H9 (cell line): ENCODE measurements at regions not wholly inside any gene's neighbourhood (a gene's known extent, or its start where the extent isn't known, plus 50 kb on each side); places are given as distances from the start of the nearest gene placed in this dataset.

Experiments
- DNase-seq: peaks from one replicate; pipeline ENCODE4 v3.0.0-alpha.2; 2017
- H2AFZ ChIP-seq: one replicate; pipeline ENCODE4 v1.6.1; 2013; ENCODE audit warnings: mild to moderate bottlenecking, low read length, control low read depth, moderate library complexity
- H2AK5ac ChIP-seq: 2 replicates; pipeline ENCODE4 v1.6.1; 2013; ENCODE audit warnings: low read length, control low read depth, mixed read lengths; ENCODE audit not compliant: insufficient read length
- H2BK120ac ChIP-seq: one replicate; pipeline ENCODE4 v1.6.1; 2013; ENCODE audit warnings: low read depth, mild to moderate bottlenecking, low read length, control low read depth, inconsistent platforms; ENCODE audit not compliant: poor library complexity, severe bottlenecking
- H2BK12ac ChIP-seq: 2 replicates; pipeline ENCODE4 v1.6.1; 2013; ENCODE audit warnings: low read length, control low read depth, mixed read lengths, low read depth; ENCODE audit not compliant: insufficient read length
- H2BK15ac ChIP-seq: 2 replicates; pipeline ENCODE4 v1.6.1; 2013; ENCODE audit warnings: low read depth, low read length, control low read depth
- H2BK20ac ChIP-seq: one replicate; pipeline ENCODE4 v1.6.1; 2013; ENCODE audit warnings: low read depth, mild to moderate bottlenecking, low read length, control low read depth, inconsistent platforms; ENCODE audit not compliant: poor library complexity, severe bottlenecking
- H2BK5ac ChIP-seq: 2 replicates; pipeline ENCODE4 v1.6.1; 2013; ENCODE audit warnings: low read length, control low read depth, mixed read lengths; ENCODE audit not compliant: insufficient read length
- H3K14ac ChIP-seq: 2 replicates; pipeline ENCODE4 v1.6.1; 2013; ENCODE audit warnings: low read length, control low read depth; ENCODE audit not compliant: insufficient read depth
- H3K18ac ChIP-seq: 2 replicates; pipeline ENCODE4 v1.6.1; 2013; ENCODE audit warnings: low read depth, mild to moderate bottlenecking, mixed read lengths, low read length, control low read depth; ENCODE audit not compliant: insufficient read length
- H3K23ac ChIP-seq: 2 replicates; pipeline ENCODE4 v1.6.1; 2013; ENCODE audit warnings: low read length, control low read depth, mixed read lengths, low read depth; ENCODE audit not compliant: insufficient read length
- H3K23me2 ChIP-seq: 2 replicates; pipeline ENCODE4 v1.6.1; 2013; ENCODE audit warnings: low read depth, mild to moderate bottlenecking, mixed read lengths, low read length, control low read depth; ENCODE audit not compliant: insufficient read length, poor library complexity, severe bottlenecking
- H3K27ac ChIP-seq: 2 replicates; pipeline ENCODE4 v1.5.1; 2013; ENCODE audit warnings: low read length, control low read depth, mixed read lengths, low read depth; ENCODE audit not compliant: insufficient read length
- H3K27me3 ChIP-seq: 2 replicates; pipeline ENCODE4 v1.6.1; 2013; ENCODE audit warnings: low read length, control low read depth, inconsistent platforms; ENCODE audit not compliant: insufficient read depth
- H3K4ac ChIP-seq: 2 replicates; pipeline ENCODE4 v1.6.1; 2013; ENCODE audit warnings: low read depth, mild to moderate bottlenecking, control low read depth, inconsistent platforms, low read length, moderate library complexity
- H3K4me1 ChIP-seq: 2 replicates; pipeline ENCODE4 v1.6.1; 2013; ENCODE audit warnings: low read length, control low read depth, inconsistent platforms; ENCODE audit not compliant: insufficient read depth
- H3K4me2 ChIP-seq: 2 replicates; pipeline ENCODE4 v1.6.1; 2013; ENCODE audit warnings: low read length, control low read depth, mixed read lengths; ENCODE audit not compliant: insufficient read length, insufficient read depth
- H3K56ac ChIP-seq: 2 replicates; pipeline ENCODE4 v1.6.1; 2013; ENCODE audit warnings: low read depth, mild to moderate bottlenecking, mixed read lengths, low read length, control low read depth; ENCODE audit not compliant: insufficient read length
- H3K79me1 ChIP-seq: 2 replicates; pipeline ENCODE4 v1.6.1; 2013; ENCODE audit warnings: low read depth, mild to moderate bottlenecking, moderate library complexity, low read length, control low read depth, inconsistent platforms; ENCODE audit not compliant: insufficient read depth, poor library complexity, severe bottlenecking
- H3K79me2 ChIP-seq: 2 replicates; pipeline ENCODE4 v1.6.1; 2013; ENCODE audit warnings: low read length, control low read depth, inconsistent platforms; ENCODE audit not compliant: insufficient read depth
- H3K9ac ChIP-seq: 2 replicates; pipeline ENCODE4 v1.6.1; 2013; ENCODE audit warnings: low read length, control low read depth, mixed read lengths; ENCODE audit not compliant: insufficient read length; ENCODE audit errors: extremely low read depth
- H3K9me3 ChIP-seq: one replicate; pipeline ENCODE4 v1.6.1; 2013; ENCODE audit warnings: low read depth, low read length, inconsistent platforms; ENCODE audit not compliant: control insufficient read depth
- H3T11ph ChIP-seq: one replicate; pipeline ENCODE4 v1.6.1; 2013; ENCODE audit warnings: mild to moderate bottlenecking, low read length, control low read depth, inconsistent platforms
- H4K20me1 ChIP-seq: one replicate; pipeline ENCODE4 v1.6.1; 2013; ENCODE audit not compliant: control insufficient read depth, insufficient read length, insufficient read depth
- H4K5ac ChIP-seq: 2 replicates; pipeline ENCODE4 v1.6.1; 2013; ENCODE audit warnings: low read depth, mild to moderate bottlenecking, mixed read lengths, low read length, control low read depth; ENCODE audit not compliant: insufficient read length
- H4K8ac ChIP-seq: replicated peaks from 2 replicates; pipeline ENCODE4 v1.6.1; 2013; ENCODE audit warnings: low read length, control low read depth, mixed read lengths, low read depth; ENCODE audit not compliant: insufficient read length
- H4K91ac ChIP-seq: 2 replicates; pipeline ENCODE4 v1.6.1; 2013; ENCODE audit warnings: low read depth, mild to moderate bottlenecking, moderate library complexity, mixed read lengths, low read length, control low read depth; ENCODE audit not compliant: insufficient read length
- H3K27ac Mint-ChIP-seq, 3 experiments: 2 replicates in 2 of 3; 3 replicates in 1 of 3; pipeline ENCODE4 v1.8.0; 2020 to 2021; ENCODE audit warnings: mixed read lengths in 3 of 3, mild to moderate bottlenecking in 1 of 3, moderate library complexity in 1 of 3
- H3K27me3 Mint-ChIP-seq: 2 replicates; pipeline ENCODE4 v1.8.0; 2021; ENCODE audit warnings: low read depth, mild to moderate bottlenecking, moderate library complexity, mixed read lengths
- H3K36me3 Mint-ChIP-seq, 3 experiments: 2 replicates in 2 of 3; 3 replicates in 1 of 3; pipeline ENCODE4 v1.8.0; 2020 to 2021; ENCODE audit warnings: low read depth in 3 of 3, mixed read lengths in 3 of 3; ENCODE audit not compliant: insufficient read depth in 1 of 3
- H3K4me1 Mint-ChIP-seq, 2 experiments: 2 replicates each; pipeline ENCODE4 v1.8.0; 2020; ENCODE audit warnings: mixed read lengths in 2 of 2
- H3K4me3 Mint-ChIP-seq, 2 experiments: 2 replicates in 1 of 2; 3 replicates in 1 of 2; pipeline ENCODE4 v1.8.0; 2020 to 2021; ENCODE audit warnings: mild to moderate bottlenecking in 2 of 2, mixed read lengths in 2 of 2, moderate library complexity in 1 of 2
- H3K9me3 Mint-ChIP-seq, 2 experiments: 2 replicates in 1 of 2; 3 replicates in 1 of 2; pipeline ENCODE4 v1.8.0; 2020; ENCODE audit warnings: mild to moderate bottlenecking in 2 of 2, mixed read lengths in 2 of 2, moderate library complexity in 1 of 2
- WGBS: extraction: QIAGEN DNeasy Blood & Tissue Kit; methylation state at CpG from one replicate; pipeline ENCODE4 v1.1.7; 2013; ENCODE audit warnings: missing lambda C conversion rate, low lambda C conversion rate, mixed read lengths; ENCODE audit not compliant: insufficient read length; ENCODE audit errors: extremely low coverage; 5-methylcytosine and 5-hydroxymethylcytosine counted together
- TF ChIP-seq, protein P1 (sequence below): fragments of 200-600 bp; sonication (generic); conservative IDR thresholded peaks from 3 replicates; pipeline ENCODE4 v1.8.0; 2021; ENCODE audit warnings: antibody characterized with exemption, mild to moderate bottlenecking

- Histone ChIP-seq H4K5ac (no peak overlapping the region), H3K79me2 (no peaks in the 10 kb centered on the region), H2BK20ac (no peak overlapping the region), H2AK5ac (no peak overlapping the region), H3K23ac (no peak overlapping the region), H3K4me2 (no peak overlapping the region), H3T11ph (no peak overlapping the region), H3K4ac (no peak overlapping the region), H3K4me1 (no peaks in the 10 kb centered on the region), H4K20me1 (no peaks in the 10 kb centered on the region), H3K14ac (no peak overlapping the region), H3K27me3 (no peaks in the 10 kb centered on the region), H3K56ac (no peak overlapping the region), H2BK5ac (no peak overlapping the region), H3K79me1 (no peaks in the 10 kb centered on the region), H3K18ac (no peak overlapping the region), H4K91ac (no peak overlapping the region), H3K23me2 (no peaks in the 10 kb centered on the region), H2AFZ (no peak overlapping the region), H3K27ac (no peak overlapping the region), H3K9me3 (no peaks in the 10 kb centered on the region), H2BK12ac (no peak overlapping the region), H2BK120ac (no peak overlapping the region), H4K8ac (no peak overlapping the region), H3K9ac (no peak overlapping the region), H2BK15ac (no peak overlapping the region)
- peaks cover 0 to 6% of the 10 kb centered on the region in 2 experiments; a peak in 1 of 5 replicates for H3K9me3 Mint-ChIP-seq
- no peak overlapping the region for H3K27ac Mint-ChIP-seq
- no peaks in the 10 kb centered on the region for H3K36me3 Mint-ChIP-seq
- DNase-seq, result no peak
- no CpG with 5 or more reads among the region's 3 CpGs for WGBS
- H3K27me3 Mint-ChIP-seq, result peaks cover 55% of the 10 kb centered on the region
- H3K4me3 Mint-ChIP-seq, result no peak overlapping the region
- TF ChIP-seq, protein P1, sequence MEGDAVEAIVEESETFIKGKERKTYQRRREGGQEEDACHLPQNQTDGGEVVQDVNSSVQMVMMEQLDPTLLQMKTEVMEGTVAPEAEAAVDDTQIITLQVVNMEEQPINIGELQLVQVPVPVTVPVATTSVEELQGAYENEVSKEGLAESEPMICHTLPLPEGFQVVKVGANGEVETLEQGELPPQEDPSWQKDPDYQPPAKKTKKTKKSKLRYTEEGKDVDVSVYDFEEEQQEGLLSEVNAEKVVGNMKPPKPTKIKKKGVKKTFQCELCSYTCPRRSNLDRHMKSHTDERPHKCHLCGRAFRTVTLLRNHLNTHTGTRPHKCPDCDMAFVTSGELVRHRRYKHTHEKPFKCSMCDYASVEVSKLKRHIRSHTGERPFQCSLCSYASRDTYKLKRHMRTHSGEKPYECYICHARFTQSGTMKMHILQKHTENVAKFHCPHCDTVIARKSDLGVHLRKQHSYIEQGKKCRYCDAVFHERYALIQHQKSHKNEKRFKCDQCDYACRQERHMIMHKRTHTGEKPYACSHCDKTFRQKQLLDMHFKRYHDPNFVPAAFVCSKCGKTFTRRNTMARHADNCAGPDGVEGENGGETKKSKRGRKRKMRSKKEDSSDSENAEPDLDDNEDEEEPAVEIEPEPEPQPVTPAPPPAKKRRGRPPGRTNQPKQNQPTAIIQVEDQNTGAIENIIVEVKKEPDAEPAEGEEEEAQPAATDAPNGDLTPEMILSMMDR, result no peak
- H3K4me1 Mint-ChIP-seq, result no peaks in the 10 kb centered on the region
These were observed 79.0 kb downstream of the ASCL4 start for GRCh38 chr12:107853479-107853878.
